Tongue (tissue), 1 donor: ENCODE measurements at regions not wholly inside any gene's neighbourhood (a gene's known extent, or its start where the extent isn't known, plus 50 kb on each side); places are given as distances from the start of the nearest gene placed in this dataset.
"Not testable (repeated sequence)": the region's sequence is repeated elsewhere in the genome, so short reads cannot be mapped to it uniquely, and the experiment has no call there.

Experiments used
- DNase-seq: peaks from one replicate; pipeline ENCODE4 v3.0.0-alpha.2; 2015

- no peak for DNase-seq
Observed at GRCh38 chr1:19024532-19024931, 68.1 kb upstream of the IFFO2 start.

GRCh38 chr1:19023787-19024186 lies 67.3 kb upstream of the IFFO2 start:
- no peak for DNase-seq

- no peak for DNase-seq
Observed at GRCh38 chr1:19021845-19022244, 65.4 kb upstream of the IFFO2 start.

- DNase-seq, result not testable (repeated sequence)
Observed at GRCh38 chr1:19019288-19019687, 62.8 kb upstream of the IFFO2 start.

- DNase-seq, result no peak
Observed at GRCh38 chr1:19015476-19015875, 59.0 kb upstream of the IFFO2 start.

GRCh38 chr1:19014765-19015164 lies 58.3 kb upstream of the IFFO2 start:
- DNase-seq, result no peak

- no peak for DNase-seq
Observed at GRCh38 chr1:19013826-19014548, 57.5 kb upstream of the IFFO2 start.

- DNase-seq, result no peak
Observed at GRCh38 chr1:19011845-19012231, 55.4 kb upstream of the IFFO2 start.

- peak; percentile 67 for DNase-seq
Observed at GRCh38 chr1:19010995-19011844, 54.7 kb upstream of the IFFO2 start.

- no peak for DNase-seq
Observed at GRCh38 chr1:19010503-19010902, 54.0 kb upstream of the IFFO2 start.

- no peak for DNase-seq
Observed at GRCh38 chr1:19009882-19010321, 53.4 kb upstream of the IFFO2 start.

- no peak for DNase-seq
Observed at GRCh38 chr1:19009126-19009881, 52.8 kb upstream of the IFFO2 start.

- DNase-seq, result no peak
Observed at GRCh38 chr1:19007491-19008441, 51.3 kb upstream of the IFFO2 start.

- DNase-seq, result no peak
Observed at GRCh38 chr1:19006837-19007271, 50.4 kb upstream of the IFFO2 start.
